NCI-H460 (cell line): ENCODE measurements at regions not wholly inside any gene's neighbourhood (a gene's known extent, or its start where the extent isn't known, plus 50 kb on each side); places are given as distances from the start of the nearest gene placed in this dataset.
"Not testable (repeated sequence)": the region's sequence is repeated elsewhere in the genome, so short reads cannot be mapped to it uniquely, and the experiment has no call there.

Source experiments
- DNase-seq: peaks from one replicate; pipeline ENCODE4 v3.0.0-alpha.2; 2016; ENCODE audit warnings: low read depth; ENCODE audit errors: extremely low read depth

DNA sequence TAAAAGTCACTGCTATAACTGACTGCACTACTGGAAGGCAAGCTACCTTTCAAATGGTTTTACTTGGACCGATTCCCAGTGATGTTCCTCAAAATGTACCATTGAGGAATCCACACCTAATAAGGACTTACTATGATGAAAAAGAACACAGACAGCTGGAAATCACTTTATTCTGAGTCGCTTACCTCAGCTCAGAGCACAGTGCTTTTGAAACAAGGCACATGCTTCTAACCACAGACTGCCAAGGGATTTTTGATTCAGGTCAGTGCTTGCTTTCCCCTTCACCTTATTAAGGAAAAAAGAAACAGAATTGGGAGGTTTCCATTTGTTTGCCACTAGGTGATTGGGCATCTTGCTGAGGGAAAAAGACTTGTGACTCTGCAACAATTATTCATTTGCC lies 707.5 kb upstream of the FSHR start:
- DNase-seq, result no peak

DNA sequence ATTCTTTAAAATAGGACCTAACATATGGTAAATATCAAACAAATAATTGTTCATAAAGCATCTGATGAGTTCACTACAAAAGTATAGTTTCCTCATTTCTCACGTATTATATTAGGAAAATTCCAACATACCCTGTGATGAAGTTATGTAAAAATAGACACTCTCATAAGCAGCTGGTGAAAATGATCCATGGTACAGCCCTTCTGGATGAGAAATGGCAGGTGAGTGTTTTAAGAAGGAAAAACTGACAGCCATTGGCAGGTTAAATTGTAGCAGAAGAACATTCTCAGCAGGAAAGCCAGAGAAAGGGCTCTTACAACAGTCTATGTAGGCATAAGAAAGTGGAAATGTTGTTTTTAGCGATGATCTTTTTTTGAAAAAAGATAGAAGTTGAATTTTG lies 706.5 kb upstream of the FSHR start:
- no peak for DNase-seq

DNA sequence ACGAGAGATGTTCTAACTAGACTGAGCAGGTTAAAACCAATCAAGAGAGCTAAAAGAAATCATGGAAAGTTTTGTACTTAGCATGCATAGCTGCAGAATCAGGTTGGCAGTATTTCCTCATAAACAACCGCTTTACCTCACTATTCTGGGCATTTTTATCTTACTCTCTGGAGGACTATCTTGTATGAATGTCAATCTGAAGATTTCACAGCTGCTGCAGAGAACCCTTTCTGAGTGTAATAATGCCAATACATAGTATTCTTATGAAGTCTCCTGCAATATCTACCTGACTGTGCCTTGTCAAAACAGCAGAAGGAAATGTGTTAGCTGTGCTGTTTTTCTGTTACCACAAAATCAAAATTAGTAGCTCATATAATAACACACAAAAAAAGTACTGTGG lies 705.9 kb upstream of the FSHR start:
- DNase-seq, result no peak

DNA sequence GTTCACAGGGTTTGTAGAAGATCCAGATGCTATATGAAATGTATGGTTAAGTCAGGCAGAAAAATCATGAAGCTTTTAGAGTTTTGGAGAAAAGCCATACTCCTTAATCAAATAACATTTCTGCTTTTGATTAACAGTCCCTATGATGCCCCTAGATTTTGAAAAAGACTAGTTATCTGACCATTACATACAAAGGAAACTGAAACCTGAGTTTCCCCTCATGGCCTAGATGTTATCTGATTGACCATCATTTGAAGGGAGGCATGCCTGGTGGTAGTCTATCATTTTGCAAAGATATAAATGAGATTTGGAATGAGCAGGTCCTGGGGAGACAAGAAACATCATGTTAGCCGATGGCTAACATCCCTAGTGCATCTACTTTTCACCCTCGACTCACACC lies 704.3 kb upstream of the FSHR start:
- DNase-seq, result no peak

DNA sequence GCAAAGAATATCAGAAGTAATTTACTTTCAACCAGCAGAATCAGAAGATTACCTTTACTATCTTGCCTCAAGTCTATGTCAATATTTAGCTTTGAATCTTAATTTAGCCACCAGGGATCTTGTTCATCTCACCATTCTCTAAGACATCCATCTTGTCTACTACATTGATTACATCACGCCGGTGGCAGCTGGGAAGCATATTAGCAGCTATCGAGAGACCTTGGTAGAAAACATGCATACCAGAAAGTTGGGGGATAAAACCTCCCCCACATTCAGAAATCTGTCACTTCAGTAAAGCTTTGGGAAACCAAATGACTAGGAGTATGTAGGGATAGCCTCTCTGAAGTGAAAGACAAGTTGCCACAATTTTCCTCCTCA lies 703.8 kb upstream of the FSHR start:
- no peak for DNase-seq

DNA sequence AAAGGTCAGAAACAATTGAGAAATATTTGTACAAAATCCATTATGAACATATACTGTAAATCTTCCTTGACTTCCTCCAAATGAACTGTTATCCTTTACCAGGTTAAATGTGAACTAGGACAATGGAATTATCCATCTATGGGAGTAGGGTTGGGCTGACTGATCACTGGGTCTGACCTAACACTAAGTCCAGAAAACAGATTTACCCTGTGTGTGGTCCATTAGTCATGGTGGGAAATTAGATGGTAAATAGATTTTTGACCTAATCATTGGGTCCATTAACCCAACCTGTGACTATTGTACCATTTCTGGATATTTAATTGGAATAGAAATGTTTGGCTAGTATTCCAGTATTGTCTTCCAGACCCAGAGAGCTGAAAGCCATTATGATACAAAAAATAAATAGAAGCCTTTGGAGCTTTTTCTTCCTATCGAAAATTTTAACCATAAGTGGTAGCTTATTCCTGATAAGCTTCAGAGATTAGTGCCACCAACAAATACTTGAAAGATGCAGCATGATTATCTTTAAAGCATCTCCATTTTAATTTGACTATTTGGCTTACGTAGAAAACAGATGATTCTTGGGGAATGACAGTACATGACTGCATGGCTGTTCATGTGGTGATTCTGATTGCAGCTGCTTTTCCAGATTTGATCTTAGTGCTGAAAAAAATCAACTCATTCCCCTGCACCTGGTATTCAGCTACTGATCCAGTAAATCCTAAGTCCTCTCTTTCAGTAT lies 703.2 kb upstream of the FSHR start:
- no peak for DNase-seq

DNA sequence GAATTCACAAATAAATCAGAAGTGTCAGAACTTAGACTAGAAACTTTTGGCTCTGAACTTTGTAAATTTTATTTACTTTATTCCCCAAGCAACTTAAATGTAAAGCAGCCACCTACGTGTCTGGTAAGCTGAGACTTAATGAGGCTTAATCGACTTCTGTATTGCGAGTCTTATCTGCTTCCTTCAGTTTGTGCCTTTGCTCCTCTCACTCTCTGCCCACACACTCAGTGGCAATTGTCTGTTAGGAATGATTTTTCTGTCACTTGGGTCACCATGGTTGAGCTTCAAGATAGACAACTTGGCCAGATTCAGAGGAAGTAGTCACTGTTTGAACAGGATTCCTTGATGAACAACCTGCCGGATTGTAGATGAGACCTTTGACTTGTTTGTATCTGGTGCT lies 691.4 kb upstream of the FSHR start:
- no peak for DNase-seq

DNA sequence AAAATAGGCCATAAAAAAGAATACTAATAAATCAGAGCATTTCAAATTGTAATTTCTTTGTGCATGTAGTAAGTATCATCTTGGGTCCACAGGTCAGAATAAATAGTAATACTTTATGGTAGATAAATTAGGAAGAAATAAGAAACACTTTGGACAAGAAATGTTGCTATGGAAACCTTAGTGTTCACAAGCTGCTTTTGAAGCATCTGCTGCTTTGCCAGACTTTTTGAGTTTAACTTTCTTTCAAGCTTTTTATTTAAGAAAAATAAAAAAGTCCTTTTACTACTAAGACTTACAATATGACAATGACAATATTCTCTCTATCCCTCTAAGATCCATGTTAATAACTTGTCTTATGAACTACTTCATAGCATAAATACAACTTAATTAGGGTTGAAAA lies 690.7 kb upstream of the FSHR start:
- no peak for DNase-seq

DNA sequence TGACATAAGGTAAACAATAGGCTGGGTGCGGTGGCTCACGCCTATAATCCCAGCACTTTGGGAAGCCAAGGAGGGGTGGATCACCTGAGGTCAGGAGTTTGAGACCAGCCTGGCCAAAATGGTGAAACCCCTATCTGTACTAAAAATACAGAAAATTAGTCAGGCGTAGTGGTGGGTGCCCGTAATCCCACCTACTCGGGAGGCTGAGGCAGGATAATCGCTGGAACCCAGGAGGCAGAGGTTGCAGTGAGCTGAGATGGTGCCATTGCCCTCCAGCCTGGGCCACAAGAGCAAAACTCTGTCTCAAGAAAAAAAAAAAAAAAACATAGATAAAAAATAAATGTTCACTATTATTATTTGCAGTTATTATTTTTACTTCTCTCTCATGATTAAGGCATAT lies 689.8 kb upstream of the FSHR start:
- DNase-seq, result not testable (repeated sequence)

DNA sequence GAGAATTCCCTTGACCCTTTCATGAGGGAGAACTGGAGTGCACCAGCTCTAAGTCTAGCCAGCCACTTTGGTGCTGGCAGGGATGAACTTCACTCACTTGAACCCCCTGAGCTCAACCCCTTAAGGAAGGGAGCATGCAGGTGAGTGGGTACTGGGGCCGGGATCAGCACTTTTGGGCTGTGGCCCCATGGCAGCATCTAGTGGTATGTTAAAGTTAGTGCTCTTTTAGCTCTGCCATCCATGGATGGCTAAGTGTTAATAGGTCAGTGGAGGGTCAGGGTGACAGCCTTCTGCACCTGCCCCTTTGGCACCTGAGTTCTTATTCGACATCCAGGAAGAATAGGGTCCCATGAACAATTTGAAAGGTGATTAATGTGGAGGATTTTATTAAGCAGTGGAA lies 689.0 kb upstream of the FSHR start:
- no peak for DNase-seq

DNA sequence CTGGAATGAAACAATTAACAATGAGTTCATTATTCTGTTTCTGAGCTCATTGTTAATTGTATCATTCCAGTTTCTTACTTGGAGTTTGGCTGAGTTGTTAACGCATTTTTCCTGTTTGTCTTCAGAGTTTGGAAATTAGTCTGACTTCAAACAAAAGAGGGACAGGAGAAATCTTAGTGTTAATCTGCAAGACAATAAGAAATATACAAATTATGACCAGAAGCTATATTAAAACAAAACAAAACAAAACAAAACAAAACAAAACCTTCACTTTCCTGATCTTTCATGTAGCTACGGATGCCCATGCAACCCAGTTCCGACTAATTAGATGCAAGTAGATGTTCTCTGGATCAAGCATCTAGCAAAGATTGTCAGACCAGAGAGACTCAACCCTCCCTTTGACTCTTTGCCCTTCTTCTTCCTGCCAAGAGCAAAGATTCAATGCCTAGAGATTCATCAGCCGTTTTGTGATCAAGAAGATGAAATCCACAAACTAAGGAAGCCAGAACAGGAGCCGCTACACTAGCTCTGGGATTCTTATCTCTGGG lies 686.2 kb upstream of the FSHR start:
- no peak for DNase-seq

DNA sequence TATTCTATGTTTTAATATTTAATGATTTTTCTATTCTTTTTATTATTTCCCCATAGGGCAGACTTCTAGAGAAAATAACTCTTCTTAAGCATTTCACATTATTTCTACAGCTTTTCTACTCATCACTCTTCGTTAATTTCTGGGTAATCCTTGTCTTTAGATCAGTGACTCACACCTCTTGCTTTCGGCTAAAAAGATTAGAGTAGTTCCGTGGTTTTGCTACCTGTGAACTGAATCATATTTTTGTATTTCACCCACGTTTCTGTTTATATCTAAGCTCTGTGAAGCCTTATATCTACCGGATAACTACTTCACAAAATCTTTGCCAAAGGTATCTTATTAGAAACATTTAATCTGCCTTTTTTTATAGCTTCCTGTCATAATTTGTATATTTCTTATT lies 685.5 kb upstream of the FSHR start:
- DNase-seq, result no peak

DNA sequence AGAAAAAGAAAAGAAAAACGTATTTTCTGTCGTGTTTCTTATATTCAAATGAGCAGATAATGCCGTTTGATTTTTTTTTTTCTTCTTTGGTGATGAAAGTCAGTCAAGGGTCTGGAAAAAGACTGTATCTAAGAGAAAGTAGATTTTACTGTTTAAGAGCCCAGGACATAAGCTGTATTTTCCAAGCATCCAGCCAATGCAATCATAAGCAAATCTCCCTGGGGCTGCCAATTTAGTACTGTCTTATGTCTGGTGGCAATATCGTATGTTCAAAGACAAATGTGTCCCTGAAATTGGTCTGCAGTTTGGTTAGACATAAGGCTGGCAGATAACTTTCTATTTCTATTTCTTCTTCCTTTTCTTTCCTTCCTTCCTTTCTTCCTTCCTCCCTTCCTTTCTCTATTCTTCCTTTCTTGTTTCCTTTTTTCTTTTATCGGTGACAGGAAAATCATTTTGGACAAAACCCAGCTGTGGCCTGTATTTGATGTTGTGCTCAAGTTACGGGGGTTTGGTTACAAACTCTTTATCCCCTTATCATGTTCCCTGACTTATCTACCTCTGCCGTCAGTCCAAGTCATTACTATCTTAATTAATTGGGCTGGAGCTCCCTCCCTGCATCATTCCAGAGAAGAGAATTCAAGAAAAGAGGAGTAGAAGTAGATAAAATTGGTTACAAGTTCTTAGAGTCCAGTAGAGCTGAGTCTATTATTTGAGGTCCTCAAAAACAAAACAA lies 683.4 kb upstream of the FSHR start:
- DNase-seq, result no peak

DNA sequence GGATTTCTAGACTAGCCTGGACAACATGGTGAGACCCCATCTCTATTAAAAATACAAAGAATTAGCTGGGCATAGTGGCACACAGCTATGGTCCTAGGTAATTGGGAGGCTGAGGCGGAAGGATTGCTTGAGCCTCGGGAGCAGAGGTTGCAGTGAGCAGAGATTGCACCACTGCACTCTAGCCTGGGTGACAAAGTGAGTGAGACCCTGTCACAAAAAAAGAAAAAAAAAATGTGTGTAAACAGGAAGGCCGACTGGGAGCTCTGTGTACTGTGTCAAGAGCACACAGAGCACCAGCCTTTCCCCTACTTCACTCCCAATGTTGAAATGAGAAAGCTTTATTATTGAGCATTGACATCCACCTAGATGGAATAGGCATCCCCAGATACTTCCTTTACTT lies 681.7 kb upstream of the FSHR start:
- DNase-seq, result no peak

DNA sequence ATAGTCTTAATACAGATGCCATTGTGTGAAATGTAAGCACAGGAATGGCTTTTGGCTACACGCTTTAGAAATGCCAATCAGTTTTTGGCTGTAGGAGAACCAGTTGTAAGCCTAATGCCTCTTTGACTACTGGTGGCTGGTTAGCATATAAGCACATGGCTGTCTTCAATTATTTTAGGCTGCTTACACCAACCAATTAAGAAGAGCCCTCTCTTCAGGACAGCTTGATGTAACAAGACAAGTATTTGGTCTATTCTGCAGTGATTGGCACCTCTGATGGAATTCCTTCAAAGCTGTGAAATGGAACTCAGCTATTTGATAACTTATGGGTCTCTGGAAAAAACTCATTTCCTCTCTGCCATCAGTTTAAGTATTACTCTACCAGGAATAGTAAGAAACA lies 680.1 kb upstream of the FSHR start:
- no peak for DNase-seq

DNA sequence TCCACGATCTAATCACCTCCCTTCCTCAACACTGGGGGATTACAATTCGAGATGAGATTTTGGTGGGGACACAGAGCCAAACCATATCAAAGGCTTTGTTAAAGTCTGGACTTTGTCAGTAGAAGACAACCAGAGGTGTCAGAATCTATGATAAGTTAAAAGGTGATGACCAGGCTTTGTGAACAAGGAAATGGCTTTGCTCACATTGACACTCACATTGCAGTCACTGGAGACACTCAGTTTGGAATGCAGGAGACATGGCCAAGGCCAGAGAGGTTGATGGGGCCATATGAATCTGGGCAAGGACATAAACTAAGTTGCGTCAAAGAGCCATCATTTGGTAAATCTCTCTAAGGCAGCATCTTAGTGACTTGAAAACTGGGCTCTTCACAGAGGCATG lies 678.2 kb upstream of the FSHR start:
- DNase-seq, result no peak

DNA sequence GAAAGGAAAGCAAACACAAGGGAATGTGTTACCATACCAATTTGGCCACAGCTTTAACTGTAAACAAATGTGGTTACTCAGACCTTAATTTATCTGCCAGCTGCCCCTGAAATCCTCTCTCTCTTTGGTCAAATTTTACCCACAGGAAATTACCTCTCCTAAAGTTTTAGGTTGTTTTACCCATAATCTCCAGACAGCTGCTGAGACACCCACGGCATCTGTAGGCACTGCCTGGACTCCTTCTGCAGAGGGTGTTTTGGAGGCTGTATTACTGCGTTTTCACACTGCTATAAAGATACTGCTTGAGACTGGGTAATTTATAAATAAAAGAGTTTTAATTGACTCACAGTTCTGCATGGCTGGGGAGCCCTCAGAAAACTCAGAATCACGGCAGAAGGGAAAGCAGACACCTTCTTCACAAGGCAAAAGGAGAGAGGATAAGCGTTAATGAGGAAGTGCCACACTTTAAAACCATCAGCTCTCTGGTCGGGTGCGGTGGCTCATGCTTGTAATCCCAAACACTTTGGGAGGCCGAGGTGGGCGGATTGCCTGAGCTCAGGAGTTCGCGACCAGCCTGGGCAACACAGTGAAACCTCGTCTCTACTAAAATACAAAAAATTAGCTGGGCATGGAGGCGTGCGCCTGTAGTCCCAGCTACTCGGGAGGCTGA lies 677.5 kb upstream of the FSHR start:
- DNase-seq, result no peak

DNA sequence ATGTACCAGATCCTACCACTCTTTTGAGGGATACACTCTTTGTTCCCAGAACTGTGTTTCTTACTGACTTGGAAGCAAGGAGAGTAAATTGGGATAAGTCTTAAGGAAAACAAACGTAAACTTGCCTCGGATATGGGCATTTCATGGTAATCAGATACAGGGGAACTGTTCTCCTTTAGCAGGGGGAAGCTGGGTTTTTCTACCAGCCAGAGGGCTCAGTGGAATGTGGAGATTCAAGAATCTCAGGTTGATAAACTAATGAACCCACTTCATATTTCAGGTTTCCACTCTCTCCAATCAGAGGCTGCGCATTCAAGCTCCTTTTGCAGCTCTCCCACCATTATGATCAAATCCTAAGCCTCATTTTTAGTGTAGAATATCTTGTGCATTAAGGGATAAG lies 676.5 kb upstream of the FSHR start:
- DNase-seq, result no peak

DNA sequence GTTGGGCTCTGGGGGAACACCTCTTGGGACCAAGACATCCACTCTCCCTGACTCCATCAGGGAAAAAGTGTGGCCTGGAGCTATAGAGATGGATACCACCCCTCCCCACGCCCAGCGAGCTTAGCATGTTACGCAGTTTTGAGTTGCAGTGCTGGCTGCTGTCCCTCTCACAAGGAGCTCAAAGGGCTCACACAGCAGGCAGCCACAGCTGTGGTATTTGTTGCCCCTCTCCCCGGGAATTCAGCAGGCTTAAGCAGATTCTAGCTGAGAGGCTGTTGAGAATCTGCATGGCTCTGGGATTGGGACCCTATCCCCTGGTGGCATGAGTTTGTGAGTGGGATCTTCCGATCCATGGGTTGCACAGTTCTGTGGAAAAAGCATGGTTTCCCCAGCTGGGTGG lies 673.1 kb upstream of the FSHR start:
- no peak for DNase-seq

DNA sequence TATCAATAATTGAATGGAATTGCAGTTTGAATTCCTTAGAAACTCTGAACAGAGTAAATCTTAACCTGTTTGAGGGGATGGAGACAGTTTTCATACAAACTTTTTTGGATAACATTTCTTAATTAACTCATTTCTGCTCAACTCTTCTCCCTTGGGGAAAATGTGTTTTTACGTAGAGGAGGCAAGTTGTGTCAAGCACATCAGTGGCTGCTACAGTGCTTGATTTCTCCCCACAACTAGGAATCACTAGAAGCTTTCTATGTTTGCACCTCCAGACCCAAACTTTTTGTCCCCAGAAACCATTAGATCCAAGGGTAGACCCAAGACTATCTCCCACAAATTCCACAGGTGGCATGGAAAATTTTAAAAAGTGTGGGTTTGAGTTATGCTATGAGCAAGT lies 658.9 kb upstream of the FSHR start:
- DNase-seq, result no peak

DNA sequence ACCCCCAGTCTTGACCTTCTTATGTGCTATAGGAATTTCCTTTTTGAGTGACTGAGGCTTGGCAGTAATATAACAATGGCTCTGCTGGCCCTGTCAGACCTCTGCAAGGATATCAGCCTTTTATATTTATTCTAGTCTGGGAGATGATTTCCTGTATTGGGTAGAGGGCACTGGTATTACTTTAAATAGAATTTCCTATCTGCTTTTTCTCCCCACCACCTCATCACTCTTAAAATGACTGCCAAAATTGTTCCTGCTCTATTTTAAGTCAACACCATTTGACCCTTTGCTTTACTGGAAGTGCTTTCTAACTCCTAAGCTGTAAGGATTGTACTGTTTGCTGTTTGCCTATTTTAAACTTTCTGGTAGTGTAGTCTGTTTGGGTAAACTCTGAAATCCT lies 658.4 kb upstream of the FSHR start:
- no peak for DNase-seq

DNA sequence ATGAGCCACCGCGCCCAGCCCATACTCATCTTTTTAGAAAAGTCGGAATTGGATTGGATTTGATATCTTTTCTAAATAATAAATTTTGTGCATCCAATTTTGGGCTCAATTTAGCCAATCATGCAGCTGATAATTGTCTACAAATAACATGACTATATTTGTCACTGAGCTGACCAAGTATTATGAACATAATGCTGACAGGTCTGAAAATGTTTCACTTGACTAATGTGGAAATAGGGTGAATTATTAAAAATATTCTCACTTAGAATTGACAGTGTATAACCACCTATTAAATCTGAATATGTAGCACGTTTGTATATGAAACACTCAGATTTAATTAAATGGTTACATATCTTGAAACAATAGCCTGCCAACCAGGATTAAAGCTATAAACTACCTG lies 657.2 kb upstream of the FSHR start:
- DNase-seq, result no peak
